Sigmoid colon (tissue), 6 donors: ENCODE measurements at regions not wholly inside any gene's neighbourhood (a gene's known extent, or its start where the extent isn't known, plus 50 kb on each side); places are given as distances from the start of the nearest gene placed in this dataset.

Experiments used
- DNase-seq: peaks from one replicate; pipeline ENCODE4 v3.0.0-alpha.2; 2019
- H3K27ac ChIP-seq, 4 donors: fragments of 200-600 bp; sonication (generic); one replicate each; pipeline ENCODE4 v1.5.1; 2016 to 2019; ENCODE audit warnings: mild to moderate bottlenecking in 1 of 4
- H3K27me3 ChIP-seq, 3 donors: fragments of 200-600 bp; sonication (generic); one replicate each; pipeline ENCODE4 v1.5.1; 2019; ENCODE audit warnings: mild to moderate bottlenecking in 1 of 3
- H3K36me3 ChIP-seq, 4 donors: fragments of 200-600 bp; sonication (generic); one replicate each; pipeline ENCODE4 v1.5.1; 2016 to 2019
- H3K4me1 ChIP-seq, 4 donors: fragments of 200-600 bp; sonication (generic); one replicate each; pipeline ENCODE4 v1.5.1; 2017 to 2019
- H3K4me3 ChIP-seq, 4 donors: fragments of 200-600 bp; sonication (generic); one replicate each; pipeline ENCODE4 v1.5.1; 2017 to 2019; ENCODE audit warnings: mild to moderate bottlenecking in 2 of 4, moderate library complexity in 1 of 4
- H3K9me3 ChIP-seq, 4 donors: fragments of 200-600 bp in 3 of 4; sonication (generic) in 3 of 4; one replicate each; pipeline versions ENCODE4 v1.5.1 to v1.6.1; 2013 to 2019
- CTCF ChIP-seq, 4 experiments: fragments of 450-650 bp in 3 of 4; fragments of 200-600 bp in 1 of 4; IDR thresholded peaks; one replicate each; pipeline ENCODE4 v1.5.1; 2016 to 2019; ENCODE audit warnings: antibody characterized with exemption in 4 of 4, mild to moderate bottlenecking in 3 of 4, moderate library complexity in 2 of 4
- EP300 ChIP-seq, 4 donors: sonication (generic); formaldehyde crosslinking; IDR thresholded peaks; one replicate each; pipeline ENCODE4 v1.6.1; 2017; ENCODE audit warnings: antibody characterized with exemption in 4 of 4
- POLR2A ChIP-seq, 2 donors: fragments of 450-650 bp; IDR thresholded peaks; one replicate each; pipeline ENCODE4 v1.6.1; 2016; ENCODE audit warnings: antibody characterized with exemption in 2 of 2, mild to moderate bottlenecking in 2 of 2, moderate library complexity in 2 of 2
- POLR2AphosphoS5 ChIP-seq, 4 donors: sonication (generic); formaldehyde crosslinking; IDR thresholded peaks; one replicate each; pipeline ENCODE4 v1.6.1; 2017; ENCODE audit warnings: antibody characterized with exemption in 4 of 4
- WGBS, 2 donors: extraction: QIAGEN DNeasy Blood & Tissue Kit; methylation state at CpG; one replicate each; pipeline ENCODE4 v1.1.7; 2013; 5-methylcytosine and 5-hydroxymethylcytosine counted together
- intact Hi-C: fragments of 100-400 bp; cut with DNase I; formaldehyde crosslinking; loops from one replicate; pipeline ENCODE4 v1.15.1; 2023
- donor health status: healthy with polysubstance abuse.
- donor health status: healthy.

- Histone ChIP-seq H3K36me3 (no peaks in the 10 kb centered on the region), H3K4me3 (no peak overlapping the region), H3K27ac (no peak overlapping the region), H3K9me3 (no peaks in the 10 kb centered on the region), H3K4me1 (no peaks in the 10 kb centered on the region), H3K27me3 (no peaks in the 10 kb centered on the region)
- no peak for TF ChIP-seq CTCF (IDR thresholded peaks at IDR 0.05)
- no peak for DNase-seq
- intact Hi-C loops, result no loop called here
- 82% methylated on average over 2 of the region's 2 CpGs for WGBS, 2 donors
Measured at GRCh38 chr4:130154901-130155300, 1058.9 kb downstream of the C4orf33 start.

- no peak for TF ChIP-seq EP300 (IDR thresholded peaks at IDR 0.05)
- no peak for TF ChIP-seq POLR2AphosphoS5 (IDR thresholded peaks at IDR 0.05)
- TF ChIP-seq POLR2A (IDR thresholded peaks at IDR 0.05), result no peak
- TF ChIP-seq CTCF (IDR thresholded peaks at IDR 0.05), result no peak
- WGBS, 2 donors, result 74 to 77% methylated on average over 1 of the region's 1 CpG
- no peak overlapping the region for H3K27ac ChIP-seq
Measured at GRCh38 chr4:130163701-130164100, 1067.7 kb downstream of the C4orf33 start.

GRCh38 chr4:130165381-130165780, 1069.4 kb downstream of the C4orf33 start:
- no peak overlapping the region for H3K4me3 ChIP-seq
- no peaks in the 10 kb centered on the region for H3K27me3 ChIP-seq
- H3K36me3 ChIP-seq, result no peaks in the 10 kb centered on the region
- WGBS, 2 donors, result 89 to 92% methylated on average over 1 of the region's 1 CpG
- H3K4me1 ChIP-seq, result no peaks in the 10 kb centered on the region
- intact Hi-C loops, result no loop called here
- TF ChIP-seq EP300 (IDR thresholded peaks at IDR 0.05) (no peak), CTCF (IDR thresholded peaks at IDR 0.05) (no peak), POLR2A (IDR thresholded peaks at IDR 0.05) (no peak), POLR2AphosphoS5 (IDR thresholded peaks at IDR 0.05) (no peak)
- no peak for DNase-seq
- no peak overlapping the region for H3K27ac ChIP-seq
- no peaks in the 10 kb centered on the region for H3K9me3 ChIP-seq

More at GRCh38 chr4:130163701-130164100, 1067.7 kb downstream of the C4orf33 start:
- H3K9me3 ChIP-seq, result no peaks in the 10 kb centered on the region
- no peaks in the 10 kb centered on the region for H3K36me3 ChIP-seq
- H3K4me1 ChIP-seq, result no peaks in the 10 kb centered on the region
- H3K27me3 ChIP-seq, result no peaks in the 10 kb centered on the region
- intact Hi-C loops, result no loop called here
- H3K4me3 ChIP-seq, result no peak overlapping the region
- DNase-seq, result no peak

GRCh38 chr4:130172156-130172555, 1076.2 kb downstream of the C4orf33 start:
- Histone ChIP-seq H3K27ac (no peak overlapping the region), H3K4me3 (no peak overlapping the region), H3K36me3 (no peaks in the 10 kb centered on the region), H3K27me3 (no peaks in the 10 kb centered on the region), H3K9me3 (no peaks in the 10 kb centered on the region), H3K4me1 (no peaks in the 10 kb centered on the region)
- 56 to 59% methylated on average over 3 of the region's 3 CpGs for WGBS, 2 donors
- no peak for DNase-seq
- intact Hi-C loops, result no loop called here
- TF ChIP-seq CTCF (IDR thresholded peaks at IDR 0.05), result no peak
- no peak for TF ChIP-seq POLR2AphosphoS5 (IDR thresholded peaks at IDR 0.05)

- TF ChIP-seq CTCF (IDR thresholded peaks at IDR 0.05) (no peak), POLR2A (IDR thresholded peaks at IDR 0.05) (no peak), POLR2AphosphoS5 (IDR thresholded peaks at IDR 0.05) (no peak), EP300 (IDR thresholded peaks at IDR 0.05) (no peak)
- Histone ChIP-seq H3K27me3 (no peaks in the 10 kb centered on the region), H3K27ac (no peak overlapping the region), H3K4me1 (no peaks in the 10 kb centered on the region), H3K36me3 (no peaks in the 10 kb centered on the region), H3K9me3 (no peaks in the 10 kb centered on the region), H3K4me3 (no peak overlapping the region)
- DNase-seq, result no peak
- intact Hi-C loops, result no loop called here
Measured at GRCh38 chr4:130178106-130178505, 1082.2 kb downstream of the C4orf33 start.
